Activated naive CD8-positive, alpha-beta T cell treated with anti-CD3 and anti-CD28 coated beads, Interleukin-2, amount 10 ng/mL, durations not matched to agents 7 days and 5 days (primary cell): ENCODE measurements at regions not wholly inside any gene's neighbourhood (a gene's known extent, or its start where the extent isn't known, plus 50 kb on each side); places are given as distances from the start of the nearest gene placed in this dataset.
"Not testable (repeated sequence)": the region's sequence is repeated elsewhere in the genome, so short reads cannot be mapped to it uniquely, and the experiment has no call there.

ENCODE experiments used
- ATAC-seq: fragments of 150-1000 bp; cut with Tn5 transposase; one replicate; pipeline ENCODE4 v1.10.0; 2021; ENCODE audit warnings: low read depth, moderate library complexity
- POLR2A ChIA-PET: fragments of 350-600 bp; sonication (Branson Sonifier 250); formaldehyde crosslinking; loops from one replicate; lab custom pipeline; 2021; ENCODE audit warnings: antibody characterized with exemption; lab: Charles Lee
- DNase-seq: peaks from one replicate; pipeline ENCODE4 v3.0.0; 2021
- H3K27ac Mint-ChIP-seq: one replicate; pipeline ENCODE4 v1.8.0; 2022; ENCODE audit warnings: mild to moderate bottlenecking, mixed read lengths
- H3K27me3 Mint-ChIP-seq: one replicate; pipeline ENCODE4 v1.8.0; 2022; ENCODE audit warnings: mild to moderate bottlenecking, moderate library complexity, mixed read lengths
- H3K36me3 Mint-ChIP-seq: one replicate; pipeline ENCODE4 v1.8.0; 2021; ENCODE audit warnings: mild to moderate bottlenecking, mixed read lengths
- H3K4me1 Mint-ChIP-seq: one replicate; pipeline ENCODE4 v1.8.0; 2021; ENCODE audit warnings: mixed read lengths
- H3K4me3 Mint-ChIP-seq: one replicate; pipeline ENCODE4 v1.8.0; 2022; ENCODE audit warnings: mild to moderate bottlenecking, moderate library complexity, mixed read lengths
- H3K9me3 Mint-ChIP-seq: one replicate; pipeline ENCODE4 v1.8.0; 2021; ENCODE audit warnings: mixed read lengths

GRCh38 chr11:105393326-105393725 lies 216.5 kb upstream of the GRIA4 start:
- no peak for ATAC-seq
- POLR2A ChIA-PET: no interaction called here
- DNase-seq: no peak
- no peak overlapping the region for H3K27ac Mint-ChIP-seq
- H3K4me1 Mint-ChIP-seq: no peaks in the 10 kb centered on the region
- no peaks in the 10 kb centered on the region for H3K27me3 Mint-ChIP-seq
- no peaks in the 10 kb centered on the region for H3K36me3 Mint-ChIP-seq
- H3K9me3 Mint-ChIP-seq: no peaks in the 10 kb centered on the region
- H3K4me3 Mint-ChIP-seq: no peak overlapping the region

- H3K4me1 Mint-ChIP-seq: no peaks in the 10 kb centered on the region
- H3K9me3 Mint-ChIP-seq: no peaks in the 10 kb centered on the region
- DNase-seq: no peak
- H3K36me3 Mint-ChIP-seq: no peaks in the 10 kb centered on the region
- H3K27me3 Mint-ChIP-seq: no peaks in the 10 kb centered on the region
- no peak overlapping the region for H3K27ac Mint-ChIP-seq
- no peak for ATAC-seq
- POLR2A ChIA-PET: no interaction called here
- no peak overlapping the region for H3K4me3 Mint-ChIP-seq
These were observed 217.3 kb upstream of the GRIA4 start for GRCh38 chr11:105392556-105392955.

GRCh38 chr11:105389952-105390351 lies 219.9 kb upstream of the GRIA4 start:
- ATAC-seq: no peak
- Mint-ChIP-seq H3K4me1 (no peaks in the 10 kb centered on the region), H3K27me3 (no peaks in the 10 kb centered on the region), H3K36me3 (no peaks in the 10 kb centered on the region), H3K9me3 (no peaks in the 10 kb centered on the region), H3K27ac (no peak overlapping the region), H3K4me3 (no peak overlapping the region)
- POLR2A ChIA-PET: no interaction called here
- DNase-seq: no peak

GRCh38 chr11:105388006-105388405 lies 221.9 kb upstream of the GRIA4 start:
- H3K27ac Mint-ChIP-seq: no peak overlapping the region
- no peaks in the 10 kb centered on the region for H3K9me3 Mint-ChIP-seq
- no peaks in the 10 kb centered on the region for H3K36me3 Mint-ChIP-seq
- POLR2A ChIA-PET: no interaction called here
- DNase-seq (no peak), ATAC-seq (no peak)
- H3K4me3 Mint-ChIP-seq: no peak overlapping the region
- H3K4me1 Mint-ChIP-seq: no peaks in the 10 kb centered on the region
- no peaks in the 10 kb centered on the region for H3K27me3 Mint-ChIP-seq

GRCh38 chr11:105381941-105382340 lies 227.9 kb upstream of the GRIA4 start:
- H3K36me3 Mint-ChIP-seq: no peaks in the 10 kb centered on the region
- POLR2A ChIA-PET: no interaction called here
- DNase-seq: no peak
- no peak overlapping the region for H3K4me3 Mint-ChIP-seq
- H3K4me1 Mint-ChIP-seq: no peaks in the 10 kb centered on the region
- no peaks in the 10 kb centered on the region for H3K9me3 Mint-ChIP-seq
- ATAC-seq: no peak
- H3K27me3 Mint-ChIP-seq: no peaks in the 10 kb centered on the region
- no peak overlapping the region for H3K27ac Mint-ChIP-seq

- H3K27me3 Mint-ChIP-seq: no peaks in the 10 kb centered on the region
- H3K4me3 Mint-ChIP-seq: no peak overlapping the region
- no peaks in the 10 kb centered on the region for H3K4me1 Mint-ChIP-seq
- no peaks in the 10 kb centered on the region for H3K36me3 Mint-ChIP-seq
- no peak overlapping the region for H3K27ac Mint-ChIP-seq
- DNase-seq (no peak), ATAC-seq (no peak)
- POLR2A ChIA-PET: no interaction called here
- peaks cover 6% of the 10 kb centered on the region for H3K9me3 Mint-ChIP-seq
These were observed 232.0 kb upstream of the GRIA4 start for GRCh38 chr11:105377870-105378269.

- no peaks in the 10 kb centered on the region for H3K27me3 Mint-ChIP-seq
- POLR2A ChIA-PET: no interaction called here
- peaks cover 6% of the 10 kb centered on the region for H3K9me3 Mint-ChIP-seq
These were observed 232.6 kb upstream of the CARD18 start for GRCh38 chr11:105372206-105372605.

GRCh38 chr11:105371311-105371710 lies 231.7 kb upstream of the CARD18 start:
- ATAC-seq (no peak), DNase-seq (no peak)
- Mint-ChIP-seq H3K4me1 (no peaks in the 10 kb centered on the region), H3K27ac (no peak overlapping the region), H3K36me3 (no peaks in the 10 kb centered on the region), H3K9me3 (peaks cover 6% of the 10 kb centered on the region), H3K27me3 (no peaks in the 10 kb centered on the region), H3K4me3 (no peak overlapping the region)
- POLR2A ChIA-PET: no interaction called here

More at GRCh38 chr11:105372206-105372605, 232.6 kb upstream of the CARD18 start:
- no peak overlapping the region for H3K27ac Mint-ChIP-seq
- no peaks in the 10 kb centered on the region for H3K36me3 Mint-ChIP-seq
- DNase-seq: no peak
- ATAC-seq: no peak
- H3K4me1 Mint-ChIP-seq: no peaks in the 10 kb centered on the region
- H3K4me3 Mint-ChIP-seq: no peak overlapping the region

GRCh38 chr11:105368711-105369110 lies 229.1 kb upstream of the CARD18 start:
- Mint-ChIP-seq H3K27ac (no peak overlapping the region), H3K9me3 (no peaks in the 10 kb centered on the region), H3K4me1 (no peaks in the 10 kb centered on the region), H3K4me3 (no peak overlapping the region), H3K36me3 (no peaks in the 10 kb centered on the region), H3K27me3 (peaks cover 3% of the 10 kb centered on the region)
- DNase-seq: no peak
- ATAC-seq: no peak
- POLR2A ChIA-PET: no interaction called here

- H3K9me3 Mint-ChIP-seq: no peaks in the 10 kb centered on the region
- no peak for DNase-seq
- H3K27me3 Mint-ChIP-seq: peaks cover 3% of the 10 kb centered on the region
- no peaks in the 10 kb centered on the region for H3K4me1 Mint-ChIP-seq
- ATAC-seq: no peak
- POLR2A ChIA-PET: no interaction called here
- H3K36me3 Mint-ChIP-seq: no peaks in the 10 kb centered on the region
- H3K4me3 Mint-ChIP-seq: no peak overlapping the region
- H3K27ac Mint-ChIP-seq: no peak overlapping the region
These were observed 227.6 kb upstream of the CARD18 start for GRCh38 chr11:105367129-105367528.

GRCh38 chr11:105361651-105362050 lies 222.1 kb upstream of the CARD18 start:
- POLR2A ChIA-PET: no interaction called here
- no peak overlapping the region for H3K4me3 Mint-ChIP-seq
- no peaks in the 10 kb centered on the region for H3K36me3 Mint-ChIP-seq
- no peak overlapping the region for H3K27ac Mint-ChIP-seq
- peaks cover 9% of the 10 kb centered on the region for H3K27me3 Mint-ChIP-seq
- no peaks in the 10 kb centered on the region for H3K4me1 Mint-ChIP-seq
- no peak for DNase-seq
- ATAC-seq: no peak
- H3K9me3 Mint-ChIP-seq: no peaks in the 10 kb centered on the region

GRCh38 chr11:105357764-105358163 lies 218.2 kb upstream of the CARD18 start:
- ATAC-seq (no peak), DNase-seq (no peak)
- Mint-ChIP-seq H3K27ac (no peak overlapping the region), H3K4me1 (no peaks in the 10 kb centered on the region), H3K27me3 (peaks cover 6% of the 10 kb centered on the region), H3K4me3 (no peak overlapping the region), H3K9me3 (no peaks in the 10 kb centered on the region), H3K36me3 (no peaks in the 10 kb centered on the region)
- POLR2A ChIA-PET: no interaction called here

- Mint-ChIP-seq H3K27ac (no peak overlapping the region), H3K9me3 (no peaks in the 10 kb centered on the region), H3K4me1 (no peaks in the 10 kb centered on the region), H3K4me3 (no peak overlapping the region), H3K27me3 (peaks cover 6% of the 10 kb centered on the region), H3K36me3 (no peaks in the 10 kb centered on the region)
- no peak for DNase-seq
- ATAC-seq: no peak
- POLR2A ChIA-PET: no interaction called here
These were observed 217.6 kb upstream of the CARD18 start for GRCh38 chr11:105357146-105357545.

GRCh38 chr11:105349867-105350266 lies 210.3 kb upstream of the CARD18 start:
- ATAC-seq, H3K9me3 Mint-ChIP-seq, DNase-seq, H3K27ac Mint-ChIP-seq, H3K4me1 Mint-ChIP-seq, H3K27me3 Mint-ChIP-seq, H3K4me3 Mint-ChIP-seq, POLR2A ChIA-PET, H3K36me3 Mint-ChIP-seq: not testable (repeated sequence)

GRCh38 chr11:105344938-105345337 lies 205.4 kb upstream of the CARD18 start:
- H3K4me1 Mint-ChIP-seq: no peaks in the 10 kb centered on the region
- H3K9me3 Mint-ChIP-seq: peaks cover 4% of the 10 kb centered on the region
- ATAC-seq (no peak), DNase-seq (no peak)
- no peaks in the 10 kb centered on the region for H3K36me3 Mint-ChIP-seq
- no peak overlapping the region for H3K4me3 Mint-ChIP-seq
- H3K27ac Mint-ChIP-seq: no peak overlapping the region
- POLR2A ChIA-PET: no interaction called here
- H3K27me3 Mint-ChIP-seq: peaks cover 2% of the 10 kb centered on the region
